Gastroesophageal sphincter (tissue), 4 donors: ENCODE measurements at regions not wholly inside any gene's neighbourhood (a gene's known extent, or its start where the extent isn't known, plus 50 kb on each side); places are given as distances from the start of the nearest gene placed in this dataset.
"Not testable (repeated sequence)": the region's sequence is repeated elsewhere in the genome, so short reads cannot be mapped to it uniquely, and the experiment has no call there.

Experiments
- ATAC-seq: fragments of 150-250 bp; one replicate; pipeline ENCODE4 v1.9.1; 2016; ENCODE audit warnings: mild to moderate bottlenecking, moderate library complexity
- H3K27ac ChIP-seq, 4 donors: fragments of 200-600 bp; sonication (generic) in 3 of 4; 1 replicate in 3 of 4; 2 replicates in 1 of 4; pipeline ENCODE4 v1.5.1; 2016 to 2019
- H3K27me3 ChIP-seq: fragments of 200-600 bp; sonication (generic); one replicate; pipeline ENCODE4 v1.5.1; 2019
- H3K36me3 ChIP-seq, 2 donors: fragments of 200-600 bp; sonication (generic); one replicate each; pipeline ENCODE4 v1.5.1; 2019; ENCODE audit warnings: control low read depth in 1 of 2
- H3K4me1 ChIP-seq, 3 donors: fragments of 200-600 bp; sonication (generic); 1 replicate in 2 of 3; 2 replicates in 1 of 3; pipeline ENCODE4 v1.5.1; 2016 to 2019; ENCODE audit warnings: control low read depth in 2 of 3
- H3K4me3 ChIP-seq, 2 donors: fragments of 200-600 bp; sonication (generic); one replicate each; pipeline ENCODE4 v1.5.1; 2019; ENCODE audit warnings: mild to moderate bottlenecking in 1 of 2, moderate library complexity in 1 of 2
- H3K9me3 ChIP-seq, 3 donors: fragments of 200-600 bp; sonication (generic); one replicate each; pipeline ENCODE4 v1.5.1; 2017 to 2019; ENCODE audit warnings: control low read depth in 2 of 3
- CTCF ChIP-seq, 4 experiments: fragments of 200-600 bp in 2 of 4; fragments of 450-650 bp in 2 of 4; sonication (generic) in 1 of 4; IDR thresholded peaks; one replicate each; pipeline ENCODE4 v1.5.1; 2017 to 2019; ENCODE audit warnings: antibody characterized with exemption in 4 of 4, mild to moderate bottlenecking in 2 of 4, moderate library complexity in 2 of 4
- EP300 ChIP-seq: sonication (generic); formaldehyde crosslinking; IDR thresholded peaks from one replicate; pipeline ENCODE4 v1.6.1; 2017; ENCODE audit warnings: antibody characterized with exemption, mild to moderate bottlenecking
- POLR2A ChIP-seq, 2 donors: fragments of 450-650 bp; IDR thresholded peaks; one replicate each; pipeline ENCODE4 v1.6.1; 2017; ENCODE audit warnings: antibody characterized with exemption in 2 of 2, mild to moderate bottlenecking in 2 of 2, moderate library complexity in 1 of 2
- POLR2AphosphoS5 ChIP-seq: sonication (generic); formaldehyde crosslinking; IDR thresholded peaks from one replicate; pipeline ENCODE4 v1.6.1; 2017; ENCODE audit warnings: antibody characterized with exemption
- WGBS, 2 donors: methylation state at CpG; one replicate each; pipeline ENCODE4 v1.1.5; 2018; ENCODE audit warnings: low coverage in 1 of 2; 5-methylcytosine and 5-hydroxymethylcytosine counted together

DNA sequence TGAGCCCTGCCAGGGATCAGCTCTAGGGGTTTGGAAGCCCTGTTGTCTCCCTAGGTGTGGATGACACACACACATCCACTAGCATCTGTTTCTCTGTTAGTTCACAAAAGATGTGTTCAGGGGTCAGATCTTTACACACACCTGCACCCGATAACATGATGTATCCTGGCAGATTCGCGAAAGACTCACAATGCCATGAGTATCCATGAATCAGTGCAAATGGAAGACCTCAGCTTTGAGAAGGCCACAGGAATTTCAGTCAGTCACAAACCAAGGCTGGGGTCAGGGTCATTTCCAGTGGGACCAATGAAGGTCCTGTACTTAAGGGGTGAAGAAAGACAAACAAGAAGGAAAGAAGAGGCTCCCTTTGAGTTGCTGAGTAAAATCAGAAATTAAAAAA lies 898.2 kb downstream of the UQCRFS1 start:
- ATAC-seq: no peak
- no peaks in the 10 kb centered on the region for H3K9me3 ChIP-seq
- H3K4me3 ChIP-seq: no peak overlapping the region
- H3K27ac ChIP-seq: no peak overlapping the region
- no peaks in the 10 kb centered on the region for H3K4me1 ChIP-seq
- no peak for TF ChIP-seq EP300
- TF ChIP-seq CTCF (IDR thresholded peaks at IDR 0.05): no peak
- TF ChIP-seq POLR2AphosphoS5: no peak
- TF ChIP-seq POLR2A (IDR thresholded peaks at IDR 0.05): no peak
- peaks cover 12% of the 10 kb centered on the region for H3K27me3 ChIP-seq
- no peaks in the 10 kb centered on the region for H3K36me3 ChIP-seq
- 100% methylated on average over 3 of the region's 3 CpGs; no CpG with 5 or more reads in 1 of the 2 donors for WGBS, 2 donors

DNA sequence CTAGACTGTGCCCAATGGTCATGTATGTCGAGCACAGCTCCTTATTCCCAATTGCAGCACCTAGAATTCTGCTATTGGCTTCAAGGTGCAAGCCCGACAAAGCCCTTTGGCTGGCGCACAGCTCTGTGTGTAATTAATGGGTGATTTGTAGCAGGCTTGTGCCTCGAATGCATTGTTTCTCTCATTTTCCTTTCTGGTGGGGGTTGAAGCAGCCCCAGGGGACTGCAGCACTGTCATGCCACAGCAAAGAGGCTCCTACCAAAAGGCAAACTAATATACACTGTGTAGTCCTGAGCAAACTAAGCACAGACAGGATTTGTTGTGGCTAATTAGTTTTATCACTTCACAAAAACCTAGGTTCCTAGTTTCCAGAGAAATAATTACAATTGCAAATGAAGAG lies 898.7 kb downstream of the UQCRFS1 start:
- H3K27me3 ChIP-seq: peaks cover 10% of the 10 kb centered on the region
- no peak for ATAC-seq
- no peak overlapping the region for H3K4me3 ChIP-seq
- no peaks in the 10 kb centered on the region for H3K9me3 ChIP-seq
- H3K27ac ChIP-seq: no peak overlapping the region
- WGBS, 2 donors: 62% methylated on average over 4 of the region's 4 CpGs; no CpG with 5 or more reads in 1 of the 2 donors
- no peaks in the 10 kb centered on the region for H3K4me1 ChIP-seq
- TF ChIP-seq POLR2AphosphoS5 (no peak), POLR2A (IDR thresholded peaks at IDR 0.05) (no peak), EP300 (no peak), CTCF (IDR thresholded peaks at IDR 0.05) (no peak)
- no peaks in the 10 kb centered on the region for H3K36me3 ChIP-seq

DNA sequence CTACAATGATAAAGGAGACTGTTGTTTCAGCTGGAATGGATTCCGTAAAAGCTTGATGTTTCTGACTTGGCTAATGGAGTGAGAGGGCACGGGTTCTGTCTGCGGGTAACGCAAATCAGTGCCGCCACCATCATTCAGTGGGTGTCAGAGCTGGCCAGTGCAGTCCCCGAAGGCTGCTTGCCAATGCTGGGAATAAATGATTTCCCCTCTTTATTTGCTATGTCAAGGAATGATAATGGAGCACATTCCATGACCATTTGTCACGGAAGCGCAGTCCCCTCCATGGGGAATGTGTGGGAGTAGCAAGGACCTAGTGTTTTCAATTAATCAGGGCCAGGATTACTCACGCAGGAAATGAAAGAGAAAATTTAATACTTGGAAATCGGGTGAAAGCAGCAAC lies 899.3 kb downstream of the UQCRFS1 start:
- Histone ChIP-seq H3K27ac (no peak overlapping the region), H3K36me3 (no peaks in the 10 kb centered on the region)

GRCh38 chr19:28312269-28312668 lies 900.7 kb downstream of the UQCRFS1 start:
- whole genome bisulfite sequencing, 2 donors: 85 to 93% methylated on average over 7 of the region's 8 CpGs
- Histone ChIP-seq H3K36me3 (no peaks in the 10 kb centered on the region), H3K27ac (no peak overlapping the region), H3K9me3 (no peaks in the 10 kb centered on the region), H3K4me3 (no peak overlapping the region), H3K27me3 (no peaks in the 10 kb centered on the region), H3K4me1 (no peaks in the 10 kb centered on the region)
- no peak for TF ChIP-seq CTCF (IDR thresholded peaks at IDR 0.05)
- no peak for TF ChIP-seq POLR2AphosphoS5
- no peak for TF ChIP-seq POLR2A (IDR thresholded peaks at IDR 0.05)
- TF ChIP-seq EP300: no peak
- ATAC-seq: no peak

More for the DNA sequence above, 899.3 kb downstream of the UQCRFS1 start:
- Histone ChIP-seq H3K4me1 (no peaks in the 10 kb centered on the region), H3K9me3 (no peaks in the 10 kb centered on the region), H3K4me3 (no peak overlapping the region), H3K27me3 (peaks cover 4% of the 10 kb centered on the region)
- TF ChIP-seq POLR2AphosphoS5: no peak
- no peak for ATAC-seq
- WGBS, 2 donors: 21 to 29% methylated on average over 9 to 10 of the region's 10 CpGs

DNA sequence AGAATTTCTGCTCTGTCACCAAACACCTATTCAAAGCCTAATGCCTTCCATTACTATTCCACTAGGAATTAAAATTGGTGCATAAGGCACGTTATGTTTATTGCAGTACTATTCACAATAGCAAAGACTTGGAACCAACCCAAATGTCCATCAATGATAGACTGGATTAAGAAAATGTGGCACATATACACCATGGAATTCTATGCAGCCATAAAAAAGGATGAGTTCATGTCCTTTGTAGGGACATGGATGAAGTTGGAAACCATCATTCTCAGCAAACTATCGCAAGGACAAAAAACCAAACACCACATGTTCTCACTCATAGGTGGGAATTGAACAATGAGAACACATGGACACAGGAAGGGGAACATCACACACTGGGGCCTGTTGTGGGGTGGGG lies 902.1 kb downstream of the UQCRFS1 start:
- H3K9me3 ChIP-seq, H3K27ac ChIP-seq, H3K36me3 ChIP-seq, H3K4me3 ChIP-seq, H3K4me1 ChIP-seq, ATAC-seq, H3K27me3 ChIP-seq: not testable (repeated sequence)
- 78 to 82% methylated on average over 1 of the region's 2 CpGs for WGBS, 2 donors

DNA sequence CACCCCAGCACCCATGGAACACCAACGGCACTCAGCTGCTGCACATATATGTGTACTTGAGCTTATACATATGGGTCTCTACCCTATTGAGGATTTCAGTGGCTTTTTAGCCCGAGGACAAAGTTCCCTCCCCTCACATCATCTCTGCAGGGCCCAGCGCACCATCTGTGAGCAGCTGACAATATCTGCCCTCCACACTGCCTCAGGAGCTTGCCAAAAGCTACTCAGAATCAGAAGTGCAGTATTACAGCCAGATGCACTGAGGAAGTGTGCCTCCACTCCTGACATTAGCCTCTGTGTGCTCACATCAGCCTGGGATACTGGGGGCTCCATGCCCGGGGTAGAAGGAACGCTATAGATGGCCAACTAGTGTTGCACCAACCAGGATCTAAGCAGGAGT lies 903.9 kb downstream of the UQCRFS1 start:
- Histone ChIP-seq H3K27ac (no peak overlapping the region), H3K36me3 (no peaks in the 10 kb centered on the region), H3K4me1 (no peaks in the 10 kb centered on the region), H3K27me3 (no peaks in the 10 kb centered on the region), H3K4me3 (no peak overlapping the region), H3K9me3 (no peaks in the 10 kb centered on the region)
- ATAC-seq: no peak
- 60% methylated on average over 5 of the region's 5 CpGs; no CpG with 5 or more reads in 1 of the 2 donors for WGBS, 2 donors
- TF ChIP-seq CTCF (IDR thresholded peaks at IDR 0.05) (no peak), POLR2A (IDR thresholded peaks at IDR 0.05) (no peak), EP300 (no peak), POLR2AphosphoS5 (no peak)
